HepG2 (cell line): ENCODE measurements at regions not wholly inside any gene's neighbourhood (a gene's known extent, or its start where the extent isn't known, plus 50 kb on each side); places are given as distances from the start of the nearest gene placed in this dataset.

ENCODE experiments used
- ATAC-seq: fragments of 200-7000 bp; cut with Tn5 transposase; 3 replicates; pipeline ENCODE4 v1.9.1; 2020; ENCODE audit warnings: mild to moderate bottlenecking, moderate library complexity
- BruUV-seq: library from RNA; stranded (reverse); fragments of 400-500 nt; replicated peaks from 2 replicates; lab custom pipeline; 2021; lab: Mats Ljungman, UMichigan
- CTCF ChIA-PET: fragments of 300-600 bp; formaldehyde crosslinking; extraction: SDS; loops from one replicate; lab custom pipeline; 2021; ENCODE audit warnings: low total read pairs, inconsistent platforms, low intra/inter-chr PET ratio; lab: Yijun Ruan, JAX
- POLR2A ChIA-PET: fragments of 350-600 bp; sonication (Branson Sonifier 250); formaldehyde crosslinking; loops from one replicate; lab custom pipeline; 2020; ENCODE audit warnings: antibody characterized with exemption, inconsistent platforms; lab: Yijun Ruan, JAX
- DNase-seq: peaks from one replicate; pipeline ENCODE4 v3.0.0-alpha.2; 2015; ENCODE audit warnings: low spot score
- FAIRE-seq: peaks from 3 replicates; lab custom pipeline; 2011; peaks lifted over from hg19 to GRCh38; lab: Jason Lieb, UNC
- H2AFZ ChIP-seq: one replicate; pipeline ENCODE4 v1.6.1; 2011; ENCODE audit warnings: low read length, inconsistent platforms
- H3K27ac ChIP-seq: fragments of 300-600 bp; 3 replicates; pipeline ENCODE4 v1.8.0; 2011; ENCODE audit warnings: mixed run types, mild to moderate bottlenecking, mixed read lengths, low read length, inconsistent platforms; ENCODE audit not compliant: insufficient read depth; ENCODE audit errors: extremely low read length
- H3K27me3 ChIP-seq, 2 experiments: fragments of 200-600 bp in 1 of 2; 2 replicates in 1 of 2; 3 replicates in 1 of 2; pipeline versions ENCODE4 v1.6.0 to v1.8.0; 2011; ENCODE audit warnings: low read length in 2 of 2, mild to moderate bottlenecking in 2 of 2, moderate library complexity in 2 of 2, inconsistent platforms in 1 of 2; ENCODE audit not compliant: insufficient read depth in 2 of 2, control insufficient read depth in 1 of 2
- H3K36me3 ChIP-seq, 2 experiments: fragments of 200-600 bp in 1 of 2; replicated peaks in 1 of 2; 2 replicates in 1 of 2; 3 replicates in 1 of 2; pipeline versions ENCODE4 v1.5.1 to v1.8.0; 2011; ENCODE audit warnings: low read length in 2 of 2, inconsistent platforms in 1 of 2; ENCODE audit not compliant: insufficient read depth in 2 of 2, control insufficient read depth in 1 of 2
- H3K4me1 ChIP-seq: 2 replicates; pipeline ENCODE4 v1.5.1; 2012; ENCODE audit warnings: low read length, inconsistent platforms; ENCODE audit not compliant: insufficient read depth
- H3K4me2 ChIP-seq: 2 replicates; pipeline ENCODE4 v1.6.0; 2011; ENCODE audit warnings: low read depth, low read length, inconsistent platforms
- H3K4me3 ChIP-seq, 3 experiments: fragments of 200-600 bp in 1 of 3; sonication (generic), shearing (Covaris generic) in 1 of 3; replicated peaks in 1 of 3; 2 replicates each; pipeline ENCODE4 v1.5.1; 2011 to 2016; ENCODE audit warnings: low read length in 3 of 3, inconsistent platforms in 2 of 3, low read depth in 2 of 3, mild to moderate bottlenecking in 2 of 3, control low read depth in 1 of 3, mixed read lengths in 1 of 3; ENCODE audit not compliant: insufficient read depth in 1 of 3
- H3K79me2 ChIP-seq: one replicate; pipeline ENCODE4 v1.6.1; 2011; ENCODE audit warnings: low read length, inconsistent platforms; ENCODE audit not compliant: insufficient read depth
- H3K9ac ChIP-seq: 2 replicates; pipeline ENCODE4 v1.6.0; 2011; ENCODE audit warnings: mild to moderate bottlenecking, low read depth, low read length, inconsistent platforms; ENCODE audit not compliant: insufficient read depth
- H3K9me3 ChIP-seq: 2 replicates; pipeline ENCODE4 v1.5.1; 2012; ENCODE audit warnings: mild to moderate bottlenecking, low read length
- H4K20me1 ChIP-seq: 2 replicates; pipeline ENCODE4 v1.6.0; 2011; ENCODE audit warnings: inconsistent platforms, mild to moderate bottlenecking, low read length, moderate library complexity; ENCODE audit not compliant: insufficient read depth
- ARNT ChIP-seq: fragments of 450-650 bp; IDR thresholded peaks from 2 replicates; pipeline ENCODE4 v1.6.1; 2017
- BRCA1 ChIP-seq: sonication (generic); formaldehyde crosslinking; IDR thresholded peaks from 2 replicates; pipeline ENCODE4 v1.4.0; 2020; ENCODE audit warnings: missing genetic modification reagents
- CERS6 ChIP-seq: sonication (generic); formaldehyde crosslinking; IDR thresholded peaks from 2 replicates; pipeline ENCODE4 v1.5.0; 2020; ENCODE audit warnings: missing genetic modification reagents
- GATAD2A ChIP-seq: IDR thresholded peaks from 2 replicates; pipeline ENCODE4 v1.6.1; 2016
- KDM5A ChIP-seq: fragments of 200-600 bp; sonication (generic); IDR thresholded peaks from 2 replicates; pipeline ENCODE4 v1.7.0; 2018; ENCODE audit warnings: antibody characterized with exemption, mild to moderate bottlenecking, low read length, borderline replicate concordance
- NFIB ChIP-seq: sonication (generic); formaldehyde crosslinking; IDR thresholded peaks from 2 replicates; pipeline ENCODE4 v1.9.0; 2021; ENCODE audit warnings: missing genetic modification reagents, mild to moderate bottlenecking, borderline replicate concordance
- PAF1 ChIP-seq: IDR thresholded peaks from 2 replicates; pipeline ENCODE4 v1.6.1; 2016; ENCODE audit warnings: missing genetic modification reagents, missing compliant biosample characterization
- SKI ChIP-seq: fragments of 450-650 bp; IDR thresholded peaks from one replicate; pipeline ENCODE4 v1.6.1; 2018; ENCODE audit warnings: mild to moderate bottlenecking; ENCODE audit not compliant: partially characterized antibody
- TGIF2 ChIP-seq: IDR thresholded peaks from 2 replicates; pipeline ENCODE4 v1.6.1; 2016; ENCODE audit warnings: control low read depth, missing compliant biosample characterization
- ZBTB14 ChIP-seq: sonication (generic); formaldehyde crosslinking; IDR thresholded peaks from 2 replicates; pipeline ENCODE4 v1.4.0; 2020; ENCODE audit warnings: missing genetic modification reagents
- ZNF251 ChIP-seq: sonication (generic); formaldehyde crosslinking; IDR thresholded peaks from 2 replicates; pipeline ENCODE4 v1.9.0; 2021; ENCODE audit warnings: mild to moderate bottlenecking, missing genetic modification reagents
- ZSCAN9 ChIP-seq: IDR thresholded peaks from 2 replicates; pipeline ENCODE4 v1.6.1; 2016; ENCODE audit warnings: borderline replicate concordance
- WGBS: methylation state at CpG from one replicate; pipeline ENCODE4 v1.1.6; 2017; ENCODE audit warnings: low lambda C conversion rate; 5-methylcytosine and 5-hydroxymethylcytosine counted together
- in situ Hi-C: cut with HindIII; loops from 2 replicates; pipeline ENCODE4 v1.10.0; 2017; ENCODE audit warnings: low pct_unique_long_range_greater_than_20kb; ENCODE audit not compliant: extremely low pct_ligation_motif_present
- intact Hi-C: fragments of 100-400 bp; cut with micrococcal nuclease; formaldehyde crosslinking; loops from one replicate; pipeline ENCODE4 v1.10.0; 2022; ENCODE audit not compliant: unreplicated experiment
- TF ChIP-seq, protein P1 (sequence below): IDR thresholded peaks from 2 replicates; pipeline ENCODE4 v1.6.1; 2016; ENCODE audit warnings: low read depth, missing genetic modification reagents, missing compliant biosample characterization

DNA sequence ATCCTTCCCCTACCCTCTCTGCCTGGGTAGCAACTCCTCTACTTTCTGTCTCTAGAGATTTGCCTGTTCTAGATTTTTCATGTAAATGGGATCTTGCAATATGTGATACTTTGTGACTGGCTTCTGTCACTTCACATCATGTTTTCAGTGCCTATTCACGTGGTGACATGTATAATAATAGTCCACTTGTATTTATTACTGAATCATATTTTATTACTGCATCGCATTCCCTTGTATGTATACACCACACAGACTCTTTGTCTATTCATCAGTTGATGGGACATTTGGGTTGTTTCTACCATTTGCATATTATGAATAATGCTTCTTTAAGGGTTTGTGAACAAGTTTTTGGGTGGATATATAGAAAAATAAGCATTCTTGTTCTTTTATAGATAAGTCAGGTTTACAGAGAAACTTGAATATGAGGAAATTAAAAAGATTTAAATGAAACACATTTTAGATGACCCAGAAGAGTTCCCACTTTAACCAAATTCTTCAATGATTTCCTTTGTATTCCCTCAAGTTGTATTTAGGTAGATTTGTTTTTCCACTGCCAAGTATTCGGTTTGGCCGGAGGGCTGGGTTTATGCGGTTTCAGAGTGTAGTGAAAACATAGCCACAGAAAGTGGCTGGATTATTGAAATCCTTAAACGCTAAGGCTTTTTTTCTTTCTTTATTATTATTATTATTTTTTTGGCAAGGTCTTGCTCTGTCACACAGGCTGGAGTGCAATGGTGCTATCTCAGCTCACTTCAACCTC, 178.7 kb upstream of the TMTC1 start:
- Histone ChIP-seq H4K20me1 (no peaks in the 10 kb centered on the region), H3K4me1 (no peaks in the 10 kb centered on the region), H3K27me3 (no peaks in the 10 kb centered on the region), H3K9ac (no peak overlapping the region), H3K27ac (no peak overlapping the region), H3K36me3 (no peaks in the 10 kb centered on the region), H2AFZ (no peak overlapping the region), H3K4me2 (no peak overlapping the region), H3K4me3 (no peak overlapping the region), H3K9me3 (no peaks in the 10 kb centered on the region), H3K79me2 (no peaks in the 10 kb centered on the region)
- intact Hi-C loops = no loop called here
- in situ Hi-C loops = no loop called here
- ChIA-PET POLR2A (no interaction called here), CTCF (no interaction called here)
- BruUV-seq = no TSS peak
- ATAC-seq (no peak), FAIRE-seq (no peak), DNase-seq (no peak)
- TF ChIP-seq ARNT (no peak), ZNF251 (CRISPR knock-in tag) (no peak), SKI (no peak), CERS6 (CRISPR knock-in tag) (no peak), NFIB (CRISPR knock-in tag) (no peak)
- 51% methylated on average over 6 of the region's 6 CpGs for WGBS

- ATAC-seq (no peak), DNase-seq (no peak), FAIRE-seq (no peak)
- in situ Hi-C loops = no loop called here
- POLR2A ChIA-PET = no interaction called here
- CTCF ChIA-PET = no interaction called here
- Histone ChIP-seq H3K9me3 (no peaks in the 10 kb centered on the region), H4K20me1 (no peaks in the 10 kb centered on the region), H3K4me2 (no peak overlapping the region), H3K9ac (no peak overlapping the region), H3K4me1 (no peaks in the 10 kb centered on the region), H3K36me3 (no peaks in the 10 kb centered on the region), H3K27me3 (no peaks in the 10 kb centered on the region), H3K79me2 (no peaks in the 10 kb centered on the region), H3K4me3 (no peak overlapping the region), H3K27ac (no peak overlapping the region), H2AFZ (no peak overlapping the region)
- 2% methylated on average over 4 of the region's 4 CpGs for WGBS
- no TSS peak for BruUV-seq
- intact Hi-C loops = no loop called here
- TF ChIP-seq ZSCAN9 (CRISPR knock-in tag) = no peak
- no peak for TF ChIP-seq TGIF2 (CRISPR knock-in tag)
- no peak for TF ChIP-seq KDM5A
- no peak for TF ChIP-seq PAF1 (CRISPR knock-in tag)
- TF ChIP-seq GATAD2A (CRISPR knock-in tag) = no peak
- TF ChIP-seq, protein P1, sequence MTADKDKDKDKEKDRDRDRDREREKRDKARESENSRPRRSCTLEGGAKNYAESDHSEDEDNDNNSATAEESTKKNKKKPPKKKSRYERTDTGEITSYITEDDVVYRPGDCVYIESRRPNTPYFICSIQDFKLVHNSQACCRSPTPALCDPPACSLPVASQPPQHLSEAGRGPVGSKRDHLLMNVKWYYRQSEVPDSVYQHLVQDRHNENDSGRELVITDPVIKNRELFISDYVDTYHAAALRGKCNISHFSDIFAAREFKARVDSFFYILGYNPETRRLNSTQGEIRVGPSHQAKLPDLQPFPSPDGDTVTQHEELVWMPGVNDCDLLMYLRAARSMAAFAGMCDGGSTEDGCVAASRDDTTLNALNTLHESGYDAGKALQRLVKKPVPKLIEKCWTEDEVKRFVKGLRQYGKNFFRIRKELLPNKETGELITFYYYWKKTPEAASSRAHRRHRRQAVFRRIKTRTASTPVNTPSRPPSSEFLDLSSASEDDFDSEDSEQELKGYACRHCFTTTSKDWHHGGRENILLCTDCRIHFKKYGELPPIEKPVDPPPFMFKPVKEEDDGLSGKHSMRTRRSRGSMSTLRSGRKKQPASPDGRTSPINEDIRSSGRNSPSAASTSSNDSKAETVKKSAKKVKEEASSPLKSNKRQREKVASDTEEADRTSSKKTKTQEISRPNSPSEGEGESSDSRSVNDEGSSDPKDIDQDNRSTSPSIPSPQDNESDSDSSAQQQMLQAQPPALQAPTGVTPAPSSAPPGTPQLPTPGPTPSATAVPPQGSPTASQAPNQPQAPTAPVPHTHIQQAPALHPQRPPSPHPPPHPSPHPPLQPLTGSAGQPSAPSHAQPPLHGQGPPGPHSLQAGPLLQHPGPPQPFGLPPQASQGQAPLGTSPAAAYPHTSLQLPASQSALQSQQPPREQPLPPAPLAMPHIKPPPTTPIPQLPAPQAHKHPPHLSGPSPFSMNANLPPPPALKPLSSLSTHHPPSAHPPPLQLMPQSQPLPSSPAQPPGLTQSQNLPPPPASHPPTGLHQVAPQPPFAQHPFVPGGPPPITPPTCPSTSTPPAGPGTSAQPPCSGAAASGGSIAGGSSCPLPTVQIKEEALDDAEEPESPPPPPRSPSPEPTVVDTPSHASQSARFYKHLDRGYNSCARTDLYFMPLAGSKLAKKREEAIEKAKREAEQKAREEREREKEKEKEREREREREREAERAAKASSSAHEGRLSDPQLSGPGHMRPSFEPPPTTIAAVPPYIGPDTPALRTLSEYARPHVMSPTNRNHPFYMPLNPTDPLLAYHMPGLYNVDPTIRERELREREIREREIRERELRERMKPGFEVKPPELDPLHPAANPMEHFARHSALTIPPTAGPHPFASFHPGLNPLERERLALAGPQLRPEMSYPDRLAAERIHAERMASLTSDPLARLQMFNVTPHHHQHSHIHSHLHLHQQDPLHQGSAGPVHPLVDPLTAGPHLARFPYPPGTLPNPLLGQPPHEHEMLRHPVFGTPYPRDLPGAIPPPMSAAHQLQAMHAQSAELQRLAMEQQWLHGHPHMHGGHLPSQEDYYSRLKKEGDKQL (CRISPR knock-in tag) = no peak
- no peak for TF ChIP-seq BRCA1 (CRISPR knock-in tag)
- TF ChIP-seq ZBTB14 (CRISPR knock-in tag) = no peak
Observed at GRCh38 chr12:29961231-29961630, 177.5 kb upstream of the TMTC1 start.
